GM23248 (cell line): ENCODE measurements at regions not wholly inside any gene's neighbourhood (a gene's known extent, or its start where the extent isn't known, plus 50 kb on each side); places are given as distances from the start of the nearest gene placed in this dataset.

Experiments used
- DNase-seq: peaks from one replicate; pipeline ENCODE4 v3.0.0-alpha.2; 2015
- H2AFZ ChIP-seq: fragments of 200-600 bp; sonication (generic); 2 replicates; pipeline ENCODE4 v1.6.1; 2016; ENCODE audit warnings: antibody characterized with exemption
- H3F3A ChIP-seq: fragments of 200-600 bp; sonication (generic); 2 replicates; pipeline ENCODE4 v1.6.1; 2016; ENCODE audit warnings: mild to moderate bottlenecking, antibody characterized with exemption, mixed run types; ENCODE audit not compliant: insufficient read depth
- H3K27ac ChIP-seq: fragments of 200-600 bp; sonication (generic); 2 replicates; pipeline ENCODE4 v1.5.1; 2016; ENCODE audit warnings: mild to moderate bottlenecking
- H3K27me3 ChIP-seq: fragments of 200-600 bp; sonication (generic); replicated peaks from 2 replicates; pipeline ENCODE4 v1.6.1; 2016; ENCODE audit warnings: mild to moderate bottlenecking; ENCODE audit not compliant: insufficient read depth
- H3K36me3 ChIP-seq: fragments of 200-600 bp; sonication (generic); 2 replicates; pipeline ENCODE4 v1.6.1; 2016; ENCODE audit warnings: low read depth, mild to moderate bottlenecking
- H3K4me1 ChIP-seq: fragments of 200-600 bp; sonication (generic); 2 replicates; pipeline ENCODE4 v1.6.1; 2016; ENCODE audit warnings: mild to moderate bottlenecking; ENCODE audit not compliant: insufficient read depth
- H3K4me2 ChIP-seq: fragments of 200-600 bp; sonication (generic); one replicate; pipeline ENCODE4 v1.6.1; 2016; ENCODE audit warnings: mild to moderate bottlenecking; ENCODE audit not compliant: unreplicated experiment
- H3K4me3 ChIP-seq: fragments of 200-600 bp; sonication (generic); 2 replicates; pipeline ENCODE4 v1.5.1; 2016; ENCODE audit warnings: mild to moderate bottlenecking
- H3K79me2 ChIP-seq: fragments of 200-600 bp; sonication (generic); 2 replicates; pipeline ENCODE4 v1.6.1; 2016; ENCODE audit warnings: mild to moderate bottlenecking; ENCODE audit not compliant: insufficient read depth
- H3K9ac ChIP-seq: fragments of 200-600 bp; sonication (generic); 2 replicates; pipeline ENCODE4 v1.6.1; 2016; ENCODE audit warnings: mild to moderate bottlenecking
- H3K9me2 ChIP-seq: fragments of 200-600 bp; sonication (generic); 2 replicates; pipeline ENCODE4 v1.6.1; 2016; ENCODE audit warnings: mixed run types, mild to moderate bottlenecking, moderate library complexity; ENCODE audit not compliant: insufficient read depth
- H3K9me3 ChIP-seq: fragments of 200-600 bp; sonication (generic); one replicate; pipeline ENCODE4 v1.6.1; 2017; ENCODE audit warnings: low read depth
- H4K20me1 ChIP-seq: fragments of 200-600 bp; sonication (generic); 2 replicates; pipeline ENCODE4 v1.6.0; 2016; ENCODE audit not compliant: insufficient read depth
- EZH2 ChIP-seq: fragments of 200-600 bp; sonication (generic); IDR thresholded peaks from 2 replicates; pipeline ENCODE4 v1.6.1; 2018; ENCODE audit warnings: antibody characterized with exemption, mild to moderate bottlenecking; ENCODE audit not compliant: insufficient read depth, poor library complexity, severe bottlenecking
- EZH2phosphoT487 ChIP-seq: fragments of 200-600 bp; sonication (generic); IDR thresholded peaks from 2 replicates; pipeline ENCODE4 v1.6.1; 2018; ENCODE audit warnings: antibody characterized with exemption, moderate library complexity, mild to moderate bottlenecking, low read depth; ENCODE audit not compliant: insufficient read depth
- WGBS, 2 experiments: methylation state at CpG; one replicate each; pipeline ENCODE4 v1.1.6; 2015 to 2017; ENCODE audit warnings: low lambda C conversion rate in 2 of 2, low coverage in 1 of 2; ENCODE audit errors: missing lambda C conversion rate in 2 of 2; 5-methylcytosine and 5-hydroxymethylcytosine counted together
- in situ Hi-C: fragments of 300-500 bp; cut with MboI; formaldehyde crosslinking; loops from 2 replicates; pipeline ENCODE4 v1.15.0; 2020

DNA sequence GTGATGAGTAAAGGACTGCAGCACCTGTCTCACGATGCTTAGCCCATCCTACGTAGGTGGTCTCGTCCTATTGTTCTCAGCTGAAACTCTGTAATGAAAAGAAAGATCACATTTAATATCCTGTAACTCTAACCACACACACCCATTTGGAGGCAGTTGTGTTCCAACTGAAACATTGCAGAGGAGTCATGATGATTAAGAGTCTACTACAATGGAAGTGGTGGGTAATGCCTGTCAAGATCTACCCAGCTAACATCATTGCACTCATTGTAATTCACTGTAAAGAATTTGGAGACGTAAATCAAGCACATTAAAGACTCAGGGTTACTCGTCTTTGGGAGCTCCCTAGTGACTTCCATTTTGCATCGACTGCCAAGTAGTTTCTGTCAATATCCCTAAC lies 106.0 kb upstream of the PTPN3 start:
- H3K27me3 ChIP-seq: 0 out of 2 replicates have a peak, but pooled peaks cover 22% of the 10 kb centered on the region
- no peak overlapping the region for H3K27ac ChIP-seq
- no peak overlapping the region for H2AFZ ChIP-seq
- H3F3A ChIP-seq: peaks cover 8% of the 10 kb centered on the region; the same call in 1 of the 2 replicates
- peak; percentile 18 for DNase-seq
- H3K9me2 ChIP-seq: no peaks in the 10 kb centered on the region
- no peak overlapping the region for H3K4me3 ChIP-seq
- H3K9ac ChIP-seq: no peak overlapping the region
- in situ Hi-C loops: no loop called here
- no peaks in the 10 kb centered on the region; the same call in 1 of the 2 replicates for H3K4me1 ChIP-seq
- H3K36me3 ChIP-seq: no peaks in the 10 kb centered on the region
- H4K20me1 ChIP-seq: no peaks in the 10 kb centered on the region
- H3K9me3 ChIP-seq: no peaks in the 10 kb centered on the region
- no peaks in the 10 kb centered on the region for H3K79me2 ChIP-seq
- whole genome bisulfite sequencing, 2 experiments: 44 to 46% methylated on average over 6 of the region's 6 CpGs
- H3K4me2 ChIP-seq: no peak overlapping the region
- TF ChIP-seq EZH2phosphoT487: no peak
- TF ChIP-seq EZH2: no peak

DNA sequence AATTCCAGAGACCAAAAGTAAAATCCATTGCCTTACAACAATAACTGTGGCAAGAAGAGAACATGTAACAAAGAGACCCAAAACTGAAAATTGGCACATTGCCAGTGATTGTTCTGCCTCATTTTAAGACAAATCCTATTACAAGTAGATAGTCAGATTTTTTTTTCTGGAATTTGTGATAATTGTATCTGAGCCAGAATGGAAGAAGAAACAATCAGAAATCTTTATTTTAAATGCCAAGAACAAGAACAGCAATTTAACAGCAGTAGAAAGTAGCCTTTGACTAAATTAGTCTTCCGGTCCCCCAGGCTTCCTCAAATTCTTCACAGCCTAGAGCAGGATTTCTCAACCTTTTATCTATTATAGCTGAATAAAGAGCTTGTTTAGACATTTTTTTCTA lies 106.7 kb upstream of the PTPN3 start:
- H3K36me3 ChIP-seq: no peaks in the 10 kb centered on the region
- no peak overlapping the region for H3K27ac ChIP-seq
- in situ Hi-C loops: no loop called here
- WGBS, 2 experiments: 86 to 91% methylated on average over 1 of the region's 1 CpG
- no peak overlapping the region for H3K9ac ChIP-seq
- peaks cover 4% of the 10 kb centered on the region; the same call in 1 of the 2 replicates for H3F3A ChIP-seq
- no peaks in the 10 kb centered on the region for H3K9me2 ChIP-seq
- no peak overlapping the region for H3K4me3 ChIP-seq
- H3K4me1 ChIP-seq: no peaks in the 10 kb centered on the region; the same call in 1 of the 2 replicates
- no peak for TF ChIP-seq EZH2phosphoT487
- no peak overlapping the region for H3K4me2 ChIP-seq
- no peaks in the 10 kb centered on the region for H3K79me2 ChIP-seq
- H3K9me3 ChIP-seq: no peaks in the 10 kb centered on the region
- DNase-seq: no peak
- 0 out of 2 replicates have a peak, but pooled peaks cover 22% of the 10 kb centered on the region for H3K27me3 ChIP-seq
- H2AFZ ChIP-seq: no peak overlapping the region
- no peaks in the 10 kb centered on the region for H4K20me1 ChIP-seq

DNA sequence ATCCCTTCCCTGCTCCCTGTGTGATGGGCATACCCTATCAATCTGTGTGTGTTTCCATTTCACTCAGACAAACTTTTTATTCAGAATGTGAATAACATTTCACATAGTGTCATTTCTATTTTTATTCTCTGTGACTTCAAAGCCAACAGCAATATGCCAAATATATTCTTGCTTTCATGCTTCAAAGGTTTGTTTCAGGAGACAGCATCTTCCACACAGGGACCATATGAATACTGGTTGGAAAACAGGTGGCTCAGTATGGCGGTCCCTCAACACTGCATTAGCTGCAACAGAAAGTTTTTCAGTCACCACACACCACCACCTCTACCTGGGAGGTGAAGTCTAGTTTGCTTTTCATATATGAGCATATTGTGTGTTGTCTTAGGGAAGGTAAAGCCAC lies 111.0 kb upstream of the PTPN3 start:
- Histone ChIP-seq H3K4me3 (no peak overlapping the region), H3F3A (no peaks in the 10 kb centered on the region), H2AFZ (no peak overlapping the region), H3K27ac (no peak overlapping the region), H3K27me3 (peaks cover 53% of the 10 kb centered on the region), H3K4me2 (no peak overlapping the region), H3K4me1 (no peaks in the 10 kb centered on the region), H3K9me2 (no peaks in the 10 kb centered on the region), H3K36me3 (no peaks in the 10 kb centered on the region), H3K9ac (no peak overlapping the region), H3K9me3 (no peaks in the 10 kb centered on the region), H3K79me2 (no peaks in the 10 kb centered on the region), H4K20me1 (no peaks in the 10 kb centered on the region)
- no peak for TF ChIP-seq EZH2phosphoT487
- no peak for TF ChIP-seq EZH2
- in situ Hi-C loops: no loop called here
- WGBS, 2 experiments: 32 to 47% methylated on average over 1 of the region's 1 CpG
- DNase-seq: no peak

DNA sequence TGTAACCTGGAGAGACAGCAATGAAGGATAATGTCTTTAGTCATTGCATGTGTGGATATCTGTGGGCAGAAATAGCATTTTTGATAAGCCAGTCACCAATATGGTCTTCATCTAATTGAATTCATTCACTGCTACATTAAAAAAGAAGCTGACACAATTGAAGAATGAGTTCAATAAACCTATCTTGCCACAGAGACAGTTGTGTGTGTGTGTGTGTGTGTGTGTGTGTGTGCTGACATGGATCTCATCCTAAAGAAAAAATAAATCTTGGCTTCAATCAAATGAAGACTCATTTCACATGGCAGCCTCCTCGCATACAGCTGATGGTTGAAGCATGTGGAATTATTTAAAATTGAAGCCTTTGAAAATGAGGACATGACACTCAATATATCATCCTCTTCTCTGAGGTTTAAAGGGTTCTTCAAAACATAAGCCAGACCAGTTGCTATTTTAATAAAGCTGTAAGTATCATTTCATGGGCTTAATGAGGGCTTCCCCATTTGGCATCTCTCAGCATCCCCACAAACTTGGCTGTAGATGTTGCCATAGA lies 118.5 kb upstream of the PTPN3 start:
- Histone ChIP-seq H4K20me1 (no peaks in the 10 kb centered on the region), H3K27me3 (peaks cover 46% of the 10 kb centered on the region), H3K4me2 (no peak overlapping the region), H3F3A (no peaks in the 10 kb centered on the region), H3K9me2 (no peaks in the 10 kb centered on the region), H3K79me2 (no peaks in the 10 kb centered on the region), H3K9me3 (no peaks in the 10 kb centered on the region), H3K9ac (no peak overlapping the region), H3K4me3 (no peak overlapping the region), H3K4me1 (no peaks in the 10 kb centered on the region), H3K27ac (no peak overlapping the region), H3K36me3 (no peaks in the 10 kb centered on the region), H2AFZ (no peak overlapping the region)
- WGBS, 2 experiments: 0% methylated on average over 1 of the region's 1 CpG
- TF ChIP-seq EZH2: no peak
- TF ChIP-seq EZH2phosphoT487: no peak
- DNase-seq: no peak
- in situ Hi-C loops: no loop called here

DNA sequence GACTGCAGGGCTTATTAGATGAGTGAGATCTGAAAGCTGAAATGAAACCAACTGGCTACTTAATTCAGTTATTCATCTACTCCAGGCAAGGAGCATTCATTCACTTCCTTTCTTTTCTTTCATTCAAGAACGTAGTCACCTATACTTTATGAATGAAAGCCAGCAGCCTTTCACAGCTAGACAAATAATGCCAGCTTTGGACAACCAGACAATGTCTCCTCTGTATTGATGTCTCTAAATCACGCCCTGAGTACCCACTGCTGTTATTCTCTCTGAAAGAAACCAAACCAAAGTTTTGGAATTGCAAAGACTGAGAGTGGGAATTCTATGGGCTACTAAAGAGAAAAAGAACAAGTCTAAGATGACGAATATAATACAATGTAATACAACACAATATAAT lies 121.2 kb upstream of the PTPN3 start:
- WGBS, 2 experiments: 43 to 47% methylated on average over 3 of the region's 3 CpGs
- H3K9me2 ChIP-seq: no peaks in the 10 kb centered on the region
- peaks cover 33% of the 10 kb centered on the region for H3K27me3 ChIP-seq
- H2AFZ ChIP-seq: no peak overlapping the region
- H3K36me3 ChIP-seq: no peaks in the 10 kb centered on the region
- no peaks in the 10 kb centered on the region for H3F3A ChIP-seq
- TF ChIP-seq EZH2 (no peak), EZH2phosphoT487 (no peak)
- H3K4me2 ChIP-seq: no peak overlapping the region
- no peaks in the 10 kb centered on the region for H3K4me1 ChIP-seq
- no peak overlapping the region for H3K27ac ChIP-seq
- H3K9me3 ChIP-seq: no peaks in the 10 kb centered on the region
- no peaks in the 10 kb centered on the region for H4K20me1 ChIP-seq
- no peak overlapping the region for H3K9ac ChIP-seq
- no peaks in the 10 kb centered on the region for H3K79me2 ChIP-seq
- DNase-seq: no peak
- H3K4me3 ChIP-seq: no peak overlapping the region
- in situ Hi-C loops: no loop called here
